Lower leg skin (tissue), 4 donors: ENCODE measurements at regions not wholly inside any gene's neighbourhood (a gene's known extent, or its start where the extent isn't known, plus 50 kb on each side); places are given as distances from the start of the nearest gene placed in this dataset.

Experiments used
- DNase-seq, 2 donors: peaks; one replicate each; pipeline ENCODE4 v3.0.0-alpha.2; 2019; ENCODE audit warnings: low spot score in 2 of 2
- H3K4me3 ChIP-seq: fragments of 200-600 bp; sonication (generic); 2 replicates; pipeline ENCODE4 v1.5.1; 2017; ENCODE audit warnings: mild to moderate bottlenecking, low read depth; ENCODE audit not compliant: poor library complexity, severe bottlenecking
- POLR2A ChIP-seq, 2 donors: fragments of 450-650 bp; IDR thresholded peaks; one replicate each; pipeline ENCODE4 v1.6.1; 2016 to 2017; ENCODE audit warnings: antibody characterized with exemption in 2 of 2, mild to moderate bottlenecking in 1 of 2, moderate library complexity in 1 of 2
- WGBS, 2 donors: methylation state at CpG; one replicate each; pipeline ENCODE4 v1.1.5; 2018; 5-methylcytosine and 5-hydroxymethylcytosine counted together
- intact Hi-C: fragments of 100-400 bp; cut with DNase I; formaldehyde crosslinking; loops from one replicate; pipeline ENCODE4 v1.15.0; 2023; ENCODE audit warnings: low total_unique reads
- TF ChIP-seq, protein P1 (sequence below), 3 donors: fragments of 450-650 bp; IDR thresholded peaks; one replicate each; pipeline ENCODE4 v1.5.1; 2016; ENCODE audit warnings: antibody characterized with exemption in 3 of 3, mild to moderate bottlenecking in 3 of 3, moderate library complexity in 2 of 3

DNA sequence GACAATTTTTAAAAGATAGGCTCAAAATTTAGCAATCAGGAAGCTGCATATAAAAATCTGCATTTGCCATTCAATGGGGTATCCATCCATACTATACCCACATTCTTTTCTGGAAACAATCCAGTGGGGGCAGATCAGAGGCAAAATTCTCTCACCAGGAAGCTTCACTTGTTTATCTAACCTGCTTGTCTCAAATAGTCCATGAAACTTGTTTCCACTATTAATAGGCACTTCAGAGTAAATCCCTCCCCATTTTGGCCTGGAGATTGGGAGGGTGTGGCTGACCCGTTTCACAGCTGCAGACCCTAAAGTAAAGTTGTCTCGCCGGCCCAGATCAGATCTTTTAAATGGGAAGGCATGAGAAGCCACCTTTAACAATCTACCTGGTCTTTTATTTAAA lies 139.4 kb upstream of the CPNE8 start:
- intact Hi-C loops, result no loop called here
- H3K4me3 ChIP-seq, result no peak overlapping the region
- TF ChIP-seq POLR2A (IDR thresholded peaks at IDR 0.05), result no peak
- no peak for DNase-seq
- WGBS, 2 donors, result 48 to 51% methylated on average over 3 of the region's 3 CpGs

DNA sequence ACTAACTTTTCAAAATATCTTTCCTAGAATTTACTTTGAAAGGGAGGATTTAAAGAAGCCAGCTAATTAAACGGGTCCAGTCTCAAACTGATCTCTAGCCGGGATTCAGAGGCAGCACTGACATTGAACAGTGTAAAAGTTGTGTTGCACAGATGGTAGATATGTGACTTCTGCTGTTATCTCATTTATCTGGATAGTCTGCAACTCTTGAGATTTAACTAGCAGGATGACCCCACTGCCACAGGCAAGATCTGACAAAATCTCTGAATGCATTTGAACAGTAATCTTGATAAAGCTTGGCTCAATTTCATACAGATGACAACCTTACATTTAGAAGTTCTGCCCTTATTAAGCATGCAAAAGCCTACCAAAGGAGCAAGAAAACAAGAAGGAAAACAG lies 138.0 kb upstream of the CPNE8 start:
- TF ChIP-seq POLR2A (IDR thresholded peaks at IDR 0.05), result no peak
- TF ChIP-seq, protein P1, sequence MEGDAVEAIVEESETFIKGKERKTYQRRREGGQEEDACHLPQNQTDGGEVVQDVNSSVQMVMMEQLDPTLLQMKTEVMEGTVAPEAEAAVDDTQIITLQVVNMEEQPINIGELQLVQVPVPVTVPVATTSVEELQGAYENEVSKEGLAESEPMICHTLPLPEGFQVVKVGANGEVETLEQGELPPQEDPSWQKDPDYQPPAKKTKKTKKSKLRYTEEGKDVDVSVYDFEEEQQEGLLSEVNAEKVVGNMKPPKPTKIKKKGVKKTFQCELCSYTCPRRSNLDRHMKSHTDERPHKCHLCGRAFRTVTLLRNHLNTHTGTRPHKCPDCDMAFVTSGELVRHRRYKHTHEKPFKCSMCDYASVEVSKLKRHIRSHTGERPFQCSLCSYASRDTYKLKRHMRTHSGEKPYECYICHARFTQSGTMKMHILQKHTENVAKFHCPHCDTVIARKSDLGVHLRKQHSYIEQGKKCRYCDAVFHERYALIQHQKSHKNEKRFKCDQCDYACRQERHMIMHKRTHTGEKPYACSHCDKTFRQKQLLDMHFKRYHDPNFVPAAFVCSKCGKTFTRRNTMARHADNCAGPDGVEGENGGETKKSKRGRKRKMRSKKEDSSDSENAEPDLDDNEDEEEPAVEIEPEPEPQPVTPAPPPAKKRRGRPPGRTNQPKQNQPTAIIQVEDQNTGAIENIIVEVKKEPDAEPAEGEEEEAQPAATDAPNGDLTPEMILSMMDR (IDR thresholded peaks at IDR 0.05), result no peak
- 9 to 16% methylated on average over 2 of the region's 2 CpGs for WGBS, 2 donors
- intact Hi-C loops, result no loop called here
- DNase-seq, result no peak
- no peak overlapping the region for H3K4me3 ChIP-seq

DNA sequence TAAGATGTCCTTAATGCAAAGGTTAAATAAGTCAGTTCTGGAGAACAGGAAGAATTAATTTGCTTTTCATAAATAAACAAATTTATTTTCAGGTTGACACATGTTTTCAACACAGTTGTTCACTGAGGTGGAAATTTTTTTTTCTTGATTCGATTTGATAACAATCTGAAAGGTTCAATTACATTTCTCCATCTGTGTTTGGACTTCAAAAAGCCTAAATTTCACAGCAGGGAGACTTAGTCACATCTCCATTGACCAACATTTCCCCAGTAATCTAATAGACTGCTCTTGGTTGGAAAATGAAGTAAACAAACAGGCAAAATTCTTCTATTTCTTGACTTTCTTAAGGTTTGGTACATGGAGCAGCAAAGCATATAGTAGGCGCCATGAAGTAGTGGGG lies 134.9 kb upstream of the CPNE8 start:
- TF ChIP-seq, protein P1 (IDR thresholded peaks at IDR 0.05), result no peak
- TF ChIP-seq POLR2A (IDR thresholded peaks at IDR 0.05), result no peak
- intact Hi-C loops, result no loop called here
- H3K4me3 ChIP-seq, result no peak overlapping the region
- WGBS, 2 donors, result 69 to 73% methylated on average over 2 of the region's 2 CpGs
- DNase-seq, result no peak

DNA sequence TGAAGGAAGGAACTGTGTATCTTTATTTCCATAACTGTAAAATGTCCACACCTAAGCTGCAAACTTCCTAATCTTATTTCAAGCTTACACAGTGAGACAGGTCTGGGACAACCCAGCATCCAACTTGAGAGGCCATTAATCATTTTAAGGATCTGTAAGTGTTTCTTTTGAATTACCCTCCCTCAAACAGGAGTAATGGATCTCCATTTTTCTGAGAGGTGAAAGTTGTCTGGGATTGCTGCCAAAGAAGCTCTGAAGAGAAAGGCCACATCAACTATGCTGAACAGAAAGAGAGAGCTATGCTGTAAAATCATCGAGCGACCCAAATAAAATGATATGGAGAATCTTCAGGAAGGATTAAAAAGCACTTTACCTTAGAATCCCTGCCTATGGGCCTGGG lies 131.7 kb upstream of the CPNE8 start:
- TF ChIP-seq, protein P1 (IDR thresholded peaks at IDR 0.05), result no peak
- TF ChIP-seq POLR2A (IDR thresholded peaks at IDR 0.05), result no peak
- no peak for DNase-seq
- intact Hi-C loops, result no loop called here
- 83 to 84% methylated on average over 2 of the region's 2 CpGs for WGBS, 2 donors
- H3K4me3 ChIP-seq, result no peak overlapping the region

DNA sequence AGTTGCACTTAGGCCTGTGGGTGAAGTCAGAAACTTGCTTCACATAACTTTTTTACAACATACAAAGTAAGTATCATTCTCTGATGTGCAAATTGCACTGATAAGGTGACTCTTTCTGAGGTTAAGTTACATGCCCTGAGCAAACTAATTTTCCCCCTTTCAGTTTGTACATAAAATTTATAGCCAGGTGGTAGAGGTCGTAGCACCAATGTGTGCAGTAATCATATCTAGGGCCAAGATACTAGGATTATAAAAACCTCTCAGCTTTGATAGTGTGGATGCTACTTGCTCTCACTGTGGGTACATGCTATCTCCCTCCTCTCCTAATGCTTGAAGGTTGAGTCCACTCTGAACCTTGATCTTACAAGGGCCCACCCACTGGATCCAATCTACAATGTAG lies 130.7 kb upstream of the CPNE8 start:
- intact Hi-C loops, result no loop called here

DNA sequence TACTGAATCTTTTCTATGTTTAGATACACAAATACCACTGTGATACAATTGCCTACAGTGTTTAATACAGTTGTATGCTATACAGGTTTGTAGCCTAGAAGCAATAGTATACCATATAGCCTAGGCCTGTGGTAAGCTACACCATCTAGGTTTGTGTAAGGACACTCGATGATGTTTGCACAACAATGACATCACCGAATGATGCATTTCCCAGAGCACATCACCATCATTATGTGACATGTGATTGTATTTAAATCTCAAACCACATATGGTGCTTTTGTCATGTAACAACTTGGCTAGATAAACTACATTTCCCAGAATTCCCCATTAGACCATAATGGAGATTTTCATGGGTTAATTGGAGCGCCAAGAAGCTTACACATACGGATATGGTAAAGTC lies 128.4 kb upstream of the CPNE8 start:
- TF ChIP-seq POLR2A (IDR thresholded peaks at IDR 0.05), result no peak
- TF ChIP-seq, protein P1 (IDR thresholded peaks at IDR 0.05), result no peak
- intact Hi-C loops, result no loop called here
- H3K4me3 ChIP-seq, result no peak overlapping the region
- 85 to 91% methylated on average over 4 of the region's 4 CpGs for WGBS, 2 donors
- DNase-seq, result no peak

More for the DNA sequence above, 130.7 kb upstream of the CPNE8 start:
- TF ChIP-seq POLR2A (IDR thresholded peaks at IDR 0.05), result no peak
- TF ChIP-seq, protein P1 (IDR thresholded peaks at IDR 0.05), result no peak
- WGBS, 2 donors, result 70 to 72% methylated on average over 1 of the region's 1 CpG
- H3K4me3 ChIP-seq, result no peak overlapping the region
- no peak for DNase-seq
